HL-60/S4 treated with retinoic acid at 250 ng/mL for 4 days and 3 days (cell line): ENCODE measurements at regions not wholly inside any gene's neighbourhood (a gene's known extent, or its start where the extent isn't known, plus 50 kb on each side); places are given as distances from the start of the nearest gene placed in this dataset.
"Not testable (repeated sequence)": the region's sequence is repeated elsewhere in the genome, so short reads cannot be mapped to it uniquely, and the experiment has no call there.

Experiments used
- in situ Hi-C: fragments of 300-500 bp; cut with MboI; formaldehyde crosslinking; loops from 2 replicates; pipeline ENCODE4 v1.7.0; 2022; ENCODE audit warnings: low sequenced_read_pairs

DNA sequence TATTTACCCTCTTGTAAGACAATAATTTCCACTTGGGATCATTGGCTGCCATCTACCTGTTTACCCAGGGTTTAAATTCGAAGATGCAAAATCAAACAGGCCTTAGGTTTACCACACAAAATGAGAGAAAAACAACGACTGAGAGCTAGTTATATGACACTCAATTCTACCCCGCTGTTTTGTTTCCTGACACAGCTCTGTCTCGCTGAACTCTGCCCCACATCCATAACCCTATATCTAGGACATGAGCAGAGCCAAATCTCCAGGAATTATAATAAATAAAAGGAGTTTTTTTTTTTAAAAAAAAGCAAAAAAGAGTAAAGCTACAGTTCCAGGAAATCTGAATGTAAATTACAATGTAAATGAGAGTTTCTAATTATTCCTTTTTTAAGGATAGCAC lies 165.4 kb upstream of the NR2F2 start:
- in situ Hi-C loops = no loop called here

DNA sequence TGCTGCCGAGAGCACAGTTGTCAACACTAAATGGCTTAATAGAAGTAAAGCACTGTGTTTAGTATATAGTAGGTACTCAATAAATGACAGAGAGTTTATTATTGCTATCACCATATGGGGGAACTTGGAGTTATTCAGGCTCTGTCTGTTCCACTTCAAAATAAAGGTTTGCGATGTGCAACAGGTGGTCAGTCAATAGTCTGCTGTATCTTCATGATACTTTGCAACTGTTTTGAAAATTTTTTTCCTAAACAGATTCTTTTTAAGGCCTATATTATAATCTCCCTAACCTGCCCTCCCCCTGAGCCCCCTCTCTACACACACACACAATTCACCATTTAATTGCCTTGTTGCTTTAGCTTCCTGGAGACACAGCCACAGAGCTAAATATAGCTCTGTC lies 164.7 kb upstream of the NR2F2 start:
- in situ Hi-C loops = no loop called here

- in situ Hi-C loops = no loop called here
Observed at GRCh38 chr15:96166223-96167200, 164.0 kb upstream of the NR2F2 start.

DNA sequence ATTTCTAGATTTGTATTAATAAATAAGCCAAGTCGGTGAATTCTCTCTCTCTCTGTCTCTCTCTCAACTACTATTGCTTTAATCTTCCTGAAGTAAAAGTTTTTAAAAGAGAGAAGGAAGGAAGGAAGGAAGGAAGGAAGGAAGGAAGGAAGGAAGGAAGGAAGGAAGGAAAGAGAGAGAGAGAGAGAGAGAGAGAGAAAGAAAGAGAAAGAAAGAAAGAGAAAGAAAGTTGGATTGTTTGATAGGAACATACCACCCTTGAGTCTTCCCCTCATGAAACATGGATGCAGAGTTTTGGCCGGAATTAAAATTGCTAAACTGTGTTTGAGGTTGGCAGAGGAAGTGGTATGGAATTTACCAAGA lies 159.9 kb upstream of the NR2F2 start:
- in situ Hi-C loops = not testable (repeated sequence)

DNA sequence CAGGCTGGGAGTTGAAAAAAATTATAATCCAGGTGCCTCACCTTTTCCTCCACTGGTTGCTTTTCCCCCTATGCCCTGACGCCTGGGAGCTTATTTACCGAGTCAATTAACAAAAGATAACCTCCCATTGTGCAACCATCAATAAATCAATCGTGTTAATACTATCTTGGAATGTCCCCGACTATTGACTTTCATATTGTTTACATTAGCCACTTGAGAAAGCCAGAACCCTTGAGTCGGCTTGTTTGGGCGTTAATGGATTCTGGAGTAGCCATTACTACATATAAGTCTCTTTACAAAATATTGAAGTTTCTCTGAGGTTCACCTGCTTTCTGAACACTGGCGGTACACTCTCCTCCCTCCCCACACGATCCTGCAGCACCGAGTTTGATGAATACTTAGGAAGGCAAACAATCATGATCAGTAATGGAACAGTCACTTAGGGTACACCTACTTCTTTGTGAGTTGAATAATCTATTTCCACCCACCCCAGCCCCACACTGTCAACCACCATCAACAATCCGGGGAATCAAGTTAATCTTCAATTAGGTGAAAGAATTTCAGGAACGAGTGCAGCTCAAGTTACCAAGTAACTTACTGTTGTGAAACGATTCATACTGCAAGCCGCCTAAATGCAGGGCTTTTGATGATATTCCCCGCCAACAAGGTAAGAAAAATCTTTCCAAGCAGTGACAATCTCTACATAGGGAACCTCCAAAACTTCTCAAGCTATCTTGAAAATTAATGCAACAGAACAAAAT lies 159.3 kb upstream of the NR2F2 start:
- in situ Hi-C loops = no loop called here

- in situ Hi-C loops = no loop called here
Observed at GRCh38 chr15:96171853-96172296, 158.6 kb upstream of the NR2F2 start.

DNA sequence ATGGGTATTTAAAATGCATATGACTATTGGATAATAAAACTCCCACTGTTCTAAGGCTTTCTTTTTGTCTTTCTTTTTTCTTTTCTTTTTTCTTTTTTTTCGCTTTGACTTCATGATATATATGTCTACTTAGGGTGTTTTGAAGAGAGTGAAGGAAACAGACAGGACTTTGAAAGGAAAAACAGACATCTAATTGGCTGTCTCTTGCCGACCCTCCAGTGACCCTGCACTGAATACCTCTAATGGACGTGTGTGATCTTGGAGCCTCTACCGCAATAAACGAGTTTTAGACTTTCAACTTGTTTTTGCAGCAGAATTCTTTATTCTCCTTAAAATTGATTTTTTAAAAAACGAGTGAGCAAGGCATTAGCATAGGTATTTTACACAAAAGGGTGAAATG lies 158.1 kb upstream of the NR2F2 start:
- in situ Hi-C loops = no loop called here

DNA sequence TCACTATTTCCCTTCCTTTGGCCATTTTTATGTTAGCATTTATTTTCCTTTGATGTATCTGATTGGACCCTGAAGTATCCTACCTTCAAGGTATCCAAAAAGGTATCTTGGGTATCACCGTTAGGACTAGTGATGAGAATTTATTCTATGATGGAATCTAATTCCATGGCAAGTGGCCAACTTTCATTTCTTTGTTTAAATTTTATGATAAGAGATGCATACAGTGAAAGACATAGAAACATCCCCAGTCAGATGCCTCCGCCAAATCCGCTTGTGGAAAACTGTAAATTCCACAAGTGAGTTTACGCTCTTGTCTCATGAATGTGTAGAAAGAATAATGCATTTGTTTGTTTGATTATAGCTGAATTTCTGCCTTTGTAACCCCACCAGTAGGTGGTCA lies 153.7 kb upstream of the NR2F2 start:
- in situ Hi-C loops = no loop called here

GRCh38 chr15:96177279-96177678 lies 153.2 kb upstream of the NR2F2 start:
- in situ Hi-C loops = no loop called here

DNA sequence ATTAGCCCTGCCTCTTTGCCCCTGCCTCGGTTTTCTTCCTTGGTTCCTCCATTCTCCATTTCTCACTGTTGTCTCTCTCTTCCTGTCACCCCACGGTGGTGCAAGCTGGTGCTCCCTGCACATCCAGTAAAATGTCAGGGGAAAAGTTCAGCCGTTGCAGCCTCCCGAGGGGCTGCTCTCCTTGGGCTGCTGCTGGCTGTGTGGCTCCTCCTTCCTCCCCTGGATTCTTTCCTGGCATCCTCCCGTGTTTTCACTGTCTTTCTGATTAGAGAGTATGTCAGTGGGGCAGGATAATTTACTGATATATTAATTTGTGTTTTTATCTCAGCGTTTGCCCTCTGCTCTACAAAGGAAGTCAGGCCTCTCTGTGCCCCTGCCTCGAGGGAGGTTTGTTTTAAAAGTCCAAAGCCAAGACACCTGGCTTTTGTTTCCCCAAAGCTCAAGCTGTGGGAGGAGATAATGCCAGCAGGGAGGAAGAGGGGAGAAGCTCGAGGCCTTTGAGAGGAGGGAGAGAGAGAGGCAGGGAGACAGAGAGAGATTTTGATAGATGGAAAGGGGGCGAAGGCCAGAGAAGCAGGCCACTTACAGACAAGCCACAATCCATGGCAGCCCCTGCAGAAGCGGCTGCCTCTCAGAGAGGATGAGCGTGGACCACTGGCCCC lies 150.3 kb upstream of the NR2F2 start:
- in situ Hi-C loops = no loop called here

DNA sequence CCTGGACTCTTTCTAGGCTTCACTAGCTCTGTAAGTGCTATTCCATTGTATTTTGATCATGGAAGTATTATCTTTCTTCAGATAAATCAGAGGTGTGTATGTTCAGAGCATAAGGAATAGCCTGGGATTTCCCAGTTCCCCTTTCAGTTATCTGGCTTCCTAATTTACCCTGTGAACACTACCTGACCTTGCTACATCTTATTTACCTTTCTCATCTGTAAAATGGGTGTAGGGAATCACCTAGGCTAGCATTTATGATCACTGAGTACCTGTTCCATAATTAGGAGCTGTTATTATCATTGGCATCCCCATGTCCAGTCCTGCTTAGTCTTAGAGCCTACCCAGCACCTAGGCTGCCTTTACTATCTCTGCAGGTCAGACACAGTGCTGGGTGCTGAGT lies 149.3 kb upstream of the NR2F2 start:
- in situ Hi-C loops = no loop called here

- in situ Hi-C loops = no loop called here
Observed at GRCh38 chr15:96181873-96182301, 148.6 kb upstream of the NR2F2 start.

DNA sequence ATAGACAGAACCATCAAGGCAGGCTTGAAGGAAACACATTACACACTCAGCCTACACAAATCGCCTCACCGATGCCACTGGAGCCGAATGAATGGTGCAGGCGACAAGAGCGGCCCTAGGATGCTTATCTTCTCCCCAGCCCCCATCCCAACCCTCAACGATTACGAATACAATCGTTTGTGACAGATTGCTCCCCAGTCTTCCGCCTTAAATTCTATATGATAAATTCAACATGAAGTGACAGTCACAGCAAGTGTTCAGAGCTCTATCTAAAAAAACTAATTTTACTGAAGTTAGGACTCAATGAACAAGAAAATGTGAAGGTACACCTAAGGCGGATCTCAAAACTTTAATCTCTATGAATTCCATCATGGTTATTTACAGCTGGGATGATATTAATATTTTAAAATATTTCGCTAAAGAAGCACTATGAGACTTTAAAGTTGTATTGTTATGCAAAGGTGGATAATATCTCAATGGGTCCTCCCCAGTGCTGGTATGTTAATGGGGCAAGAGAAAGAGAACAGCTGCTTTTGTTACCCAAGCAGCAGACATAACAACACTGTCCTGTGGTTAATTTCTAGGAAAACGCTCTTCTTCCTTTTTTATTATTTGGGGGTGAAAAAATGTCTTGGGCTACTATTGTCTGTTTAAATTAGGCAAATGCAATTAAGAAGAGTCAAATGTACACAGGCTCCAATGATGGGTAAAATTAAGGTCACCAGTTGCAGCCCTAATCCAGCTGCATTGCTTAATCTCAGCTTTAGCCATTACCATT lies 147.6 kb upstream of the NR2F2 start:
- in situ Hi-C loops = no loop called here

DNA sequence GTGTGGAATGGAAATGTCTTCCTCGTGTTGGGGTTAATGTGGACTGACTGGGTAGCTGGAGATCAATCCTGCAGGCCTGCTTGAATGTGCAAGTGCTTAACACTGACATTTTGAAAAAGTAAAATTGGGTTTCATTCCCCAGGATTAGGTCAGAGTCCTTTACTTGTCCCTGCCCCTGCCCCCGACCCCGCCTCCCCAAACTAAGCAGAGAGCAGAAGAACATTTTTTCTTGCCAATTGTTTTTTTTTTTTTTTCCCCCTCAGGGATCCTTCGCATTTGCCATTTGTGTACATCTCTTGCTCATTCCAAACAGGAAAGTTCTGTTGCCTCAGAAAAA lies 147.0 kb upstream of the NR2F2 start:
- in situ Hi-C loops = no loop called here

- in situ Hi-C loops = no loop called here
Observed at GRCh38 chr15:96183867-96184266, 146.6 kb upstream of the NR2F2 start.

- in situ Hi-C loops = no loop called here
Observed at GRCh38 chr15:96184297-96184696, 146.2 kb upstream of the NR2F2 start.

- in situ Hi-C loops = no loop called here
Observed at GRCh38 chr15:96186105-96186504, 144.4 kb upstream of the NR2F2 start.

DNA sequence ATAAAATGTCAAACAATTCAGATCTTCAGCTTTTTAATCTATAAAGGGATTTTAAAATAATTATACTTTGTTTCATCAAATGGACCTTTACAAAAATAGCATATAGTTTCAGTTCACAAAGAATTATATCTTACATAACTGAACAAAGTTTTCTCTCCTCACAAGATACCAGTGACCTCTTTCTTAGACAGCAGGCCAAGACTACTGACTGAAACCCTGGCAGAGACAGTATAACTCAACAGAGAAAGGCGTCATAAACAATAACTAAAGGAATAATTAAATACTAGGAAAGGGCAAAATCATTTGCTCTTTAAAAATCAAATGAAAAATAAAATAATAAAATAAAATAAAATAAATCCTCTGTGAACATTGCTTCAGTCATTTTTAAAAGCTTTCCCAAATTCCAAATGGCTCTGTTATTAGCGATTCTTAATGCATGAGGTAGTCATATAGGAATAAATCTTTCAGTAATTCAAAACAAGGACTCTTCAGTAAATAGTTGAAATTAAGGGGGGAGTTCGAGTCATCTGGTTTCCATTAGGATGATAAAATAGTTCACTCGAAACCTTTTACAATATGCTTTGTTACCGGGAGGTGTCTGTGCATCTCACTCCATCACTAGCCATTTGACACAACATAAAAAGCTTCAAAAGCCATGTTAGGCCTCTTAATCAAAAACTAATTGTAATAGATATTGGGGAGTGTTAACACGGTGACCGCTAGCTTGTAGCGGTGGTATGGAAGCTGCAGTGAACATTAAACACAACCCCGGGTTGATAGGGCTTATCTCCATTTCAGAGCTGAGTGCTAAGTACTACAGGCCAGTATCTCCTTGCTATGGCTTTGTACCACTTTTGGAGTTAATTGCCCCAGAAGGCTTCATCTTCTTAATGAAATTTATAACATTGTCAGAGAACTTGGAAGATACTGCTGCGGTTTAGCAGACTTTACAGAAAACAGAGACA lies 142.9 kb upstream of the NR2F2 start:
- in situ Hi-C loops = no loop called here

DNA sequence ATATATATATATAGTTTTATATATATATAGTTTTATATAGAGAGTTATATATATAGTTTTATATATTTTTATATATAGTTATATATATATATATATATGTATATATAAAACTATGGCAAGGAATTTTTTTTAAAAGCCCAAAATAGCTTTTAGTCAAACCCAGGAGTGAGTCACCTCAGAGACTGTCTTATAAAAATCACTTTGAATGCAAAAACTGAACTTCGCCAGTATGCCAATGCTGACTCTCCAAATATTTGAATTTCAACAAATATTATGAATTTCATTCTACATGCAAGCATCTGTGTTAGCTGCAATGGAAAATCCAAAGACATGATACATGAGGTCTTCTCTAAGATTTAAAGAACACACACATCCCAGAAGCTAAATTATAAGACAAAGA lies 132.8 kb upstream of the NR2F2 start:
- in situ Hi-C loops = no loop called here

DNA sequence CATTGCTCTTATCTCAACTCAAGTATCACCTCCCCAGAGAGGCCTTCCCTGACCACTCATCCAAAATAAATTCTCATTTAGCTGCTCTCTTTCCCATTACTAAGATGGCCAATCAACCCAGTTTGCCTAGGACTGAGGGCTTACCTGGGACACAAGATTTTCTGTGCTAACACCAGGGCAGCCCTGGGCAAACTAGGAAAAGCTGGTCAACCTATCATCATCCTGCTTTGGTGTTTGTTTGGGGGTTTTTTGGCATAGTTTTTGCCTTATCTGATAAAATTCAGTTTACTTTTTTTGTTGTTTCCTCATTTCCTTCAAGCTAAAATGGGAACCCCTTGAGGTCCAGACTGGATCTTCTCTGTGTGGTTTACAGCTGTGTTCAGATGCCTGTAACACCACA lies 131.4 kb upstream of the NR2F2 start:
- in situ Hi-C loops = no loop called here
